ENCODE measurements at regions not wholly inside any gene's neighbourhood (a gene's known extent, or its start where the extent isn't known, plus 50 kb on each side); places are given as distances from the start of the nearest gene placed in this dataset.

DNA sequence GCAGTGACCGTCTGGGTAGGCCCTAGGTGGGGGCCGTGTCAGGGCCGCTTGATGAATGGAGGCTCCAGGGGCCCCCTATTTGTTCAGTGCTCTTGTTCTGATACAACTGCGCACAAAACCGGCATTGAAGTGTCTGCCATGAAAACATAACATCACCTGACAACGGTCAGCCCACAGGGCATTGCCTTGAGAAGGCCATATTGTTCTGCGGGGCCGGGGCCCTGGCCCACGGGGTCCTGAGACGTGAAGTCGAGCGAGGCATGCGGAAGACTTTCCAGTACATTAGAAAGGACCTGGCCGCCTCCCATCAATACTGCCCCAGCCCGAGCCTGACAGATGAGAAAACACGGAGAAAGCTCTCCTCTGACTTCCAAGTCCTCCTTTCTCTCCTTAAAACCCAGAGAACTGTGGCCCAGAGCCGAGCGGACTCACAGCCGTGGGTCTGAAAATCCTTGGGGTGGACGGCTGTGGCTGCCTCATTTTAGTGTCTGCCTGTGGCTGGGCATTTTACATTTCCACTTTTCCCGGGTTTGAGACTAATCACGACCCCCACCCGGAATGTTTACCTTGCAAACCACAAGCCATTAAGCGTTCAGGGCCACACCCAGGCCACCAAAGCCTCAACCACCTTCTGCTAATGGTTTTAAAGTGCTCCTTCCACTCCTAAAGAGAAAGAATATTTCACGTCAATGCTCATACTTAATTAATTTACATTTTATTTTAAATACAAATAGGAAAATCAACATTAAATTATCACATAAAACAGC is 391.0 kb upstream of the IRX2 start:
- H3K36me3 Mint-ChIP-seq (ENCODE audit: low read depth), result no peaks in the 10 kb centered on the region
- no peak overlapping the region for H3K27ac Mint-ChIP-seq
- H3K4me3 Mint-ChIP-seq, result no peak overlapping the region
- H3K4me1 Mint-ChIP-seq, result peaks cover 13% of the 10 kb centered on the region
- peaks cover 4% of the 10 kb centered on the region for H3K27me3 Mint-ChIP-seq (ENCODE audit: low read depth, poor library complexity)
- no peak for DNase-seq
- TF ChIP-seq, protein P1, sequence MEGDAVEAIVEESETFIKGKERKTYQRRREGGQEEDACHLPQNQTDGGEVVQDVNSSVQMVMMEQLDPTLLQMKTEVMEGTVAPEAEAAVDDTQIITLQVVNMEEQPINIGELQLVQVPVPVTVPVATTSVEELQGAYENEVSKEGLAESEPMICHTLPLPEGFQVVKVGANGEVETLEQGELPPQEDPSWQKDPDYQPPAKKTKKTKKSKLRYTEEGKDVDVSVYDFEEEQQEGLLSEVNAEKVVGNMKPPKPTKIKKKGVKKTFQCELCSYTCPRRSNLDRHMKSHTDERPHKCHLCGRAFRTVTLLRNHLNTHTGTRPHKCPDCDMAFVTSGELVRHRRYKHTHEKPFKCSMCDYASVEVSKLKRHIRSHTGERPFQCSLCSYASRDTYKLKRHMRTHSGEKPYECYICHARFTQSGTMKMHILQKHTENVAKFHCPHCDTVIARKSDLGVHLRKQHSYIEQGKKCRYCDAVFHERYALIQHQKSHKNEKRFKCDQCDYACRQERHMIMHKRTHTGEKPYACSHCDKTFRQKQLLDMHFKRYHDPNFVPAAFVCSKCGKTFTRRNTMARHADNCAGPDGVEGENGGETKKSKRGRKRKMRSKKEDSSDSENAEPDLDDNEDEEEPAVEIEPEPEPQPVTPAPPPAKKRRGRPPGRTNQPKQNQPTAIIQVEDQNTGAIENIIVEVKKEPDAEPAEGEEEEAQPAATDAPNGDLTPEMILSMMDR (IDR thresholded peaks at IDR 0.05), result no peak
- H3K9me3 Mint-ChIP-seq, result peaks cover 4% of the 10 kb centered on the region

DNA sequence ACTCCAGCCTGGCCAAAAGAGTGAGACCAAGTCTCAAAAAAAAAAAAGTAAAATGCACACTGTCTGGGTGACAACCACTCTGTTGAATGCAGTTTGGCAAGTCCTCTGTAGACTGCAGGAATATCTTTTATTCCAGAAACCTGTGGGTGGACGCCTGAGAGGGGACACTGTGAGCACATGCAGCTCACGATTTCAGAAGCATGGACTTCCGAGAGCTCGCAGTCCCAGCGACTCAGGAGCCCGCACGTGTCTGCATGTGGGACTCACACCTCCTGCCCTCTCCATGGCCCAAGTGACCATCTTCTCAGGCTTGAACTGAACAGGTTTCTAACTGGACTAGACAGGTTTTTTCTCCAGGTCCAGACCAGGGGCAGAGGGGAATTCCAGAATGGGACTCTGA is 388.6 kb upstream of the IRX2 start:
- Mint-ChIP-seq H3K9me3 (peaks cover 4% of the 10 kb centered on the region), H3K36me3 (ENCODE audit: low read depth) (no peaks in the 10 kb centered on the region), H3K27me3 (ENCODE audit: low read depth, poor library complexity) (peaks cover 4% of the 10 kb centered on the region), H3K4me3 (no peak overlapping the region), H3K4me1 (peaks cover 13% of the 10 kb centered on the region), H3K27ac (no peak overlapping the region)
- TF ChIP-seq, protein P1 (IDR thresholded peaks at IDR 0.05), result no peak
- no peak for DNase-seq

DNA sequence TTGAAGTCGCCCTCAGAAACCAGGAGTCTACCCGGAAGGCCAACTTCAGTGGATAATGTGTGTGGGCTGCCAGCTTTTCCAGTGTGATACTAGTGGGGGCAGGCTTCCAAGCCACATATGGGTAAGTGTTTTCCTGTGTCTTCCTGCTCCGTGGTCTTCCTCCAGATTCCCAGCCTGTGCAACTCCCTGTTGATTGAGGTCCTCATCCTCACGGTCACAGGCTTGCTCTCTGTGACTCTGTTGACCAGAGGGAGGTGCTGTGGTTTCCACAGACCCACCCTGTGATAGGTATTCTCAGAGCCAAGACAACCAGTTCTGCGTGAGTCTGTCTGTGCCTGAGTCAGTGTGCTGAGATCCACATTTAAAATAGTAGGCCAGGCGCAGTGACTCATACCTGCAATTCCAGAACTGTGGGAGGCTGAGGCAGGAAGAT is 388.0 kb upstream of the IRX2 start:
- TF ChIP-seq, protein P1 (IDR thresholded peaks at IDR 0.05), result no peak
- Mint-ChIP-seq H3K4me1 (peaks cover 13% of the 10 kb centered on the region), H3K27ac (no peak overlapping the region), H3K27me3 (ENCODE audit: low read depth, poor library complexity) (peaks cover 4% of the 10 kb centered on the region), H3K9me3 (peaks cover 4% of the 10 kb centered on the region), H3K36me3 (ENCODE audit: low read depth) (no peaks in the 10 kb centered on the region), H3K4me3 (no peak overlapping the region)
- no peak for DNase-seq

DNA sequence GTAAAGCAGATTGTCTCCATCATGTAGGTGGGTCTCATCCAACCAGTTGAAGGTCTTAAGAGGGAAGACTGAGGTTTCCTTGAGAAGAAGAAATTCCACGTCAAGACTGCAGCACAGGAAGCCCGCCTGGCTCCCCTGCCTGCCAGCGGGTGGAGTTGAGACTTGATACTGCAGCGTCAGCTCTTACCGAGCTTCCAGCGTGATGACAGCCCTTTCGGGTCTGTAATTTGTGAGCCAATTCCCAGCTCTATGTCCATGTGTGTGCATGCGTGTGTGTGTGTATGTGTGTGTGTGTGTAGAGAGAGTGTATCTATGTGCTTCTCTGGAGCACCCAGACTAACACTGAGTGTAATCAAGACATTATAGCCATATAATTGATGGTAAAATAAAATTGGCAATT is 379.7 kb upstream of the IRX2 start:
- Mint-ChIP-seq H3K4me3 (no peak overlapping the region), H3K27me3 (ENCODE audit: low read depth, poor library complexity) (peaks cover 21% of the 10 kb centered on the region), H3K36me3 (ENCODE audit: low read depth) (no peaks in the 10 kb centered on the region), H3K9me3 (no peaks in the 10 kb centered on the region), H3K4me1 (peaks cover 9% of the 10 kb centered on the region), H3K27ac (no peak overlapping the region)
- DNase-seq, result no peak
- TF ChIP-seq, protein P1 (IDR thresholded peaks at IDR 0.05), result no peak

- Mint-ChIP-seq H3K4me1 (peaks cover 9% of the 10 kb centered on the region), H3K27me3 (ENCODE audit: low read depth, poor library complexity) (peaks cover 21% of the 10 kb centered on the region), H3K4me3 (no peak overlapping the region), H3K27ac (no peak overlapping the region), H3K36me3 (ENCODE audit: low read depth) (no peaks in the 10 kb centered on the region), H3K9me3 (no peaks in the 10 kb centered on the region)
- TF ChIP-seq, protein P1 (IDR thresholded peaks at IDR 0.05), result no peak
- DNase-seq, result no peak
These were observed 377.8 kb upstream of the IRX2 start for GRCh38 chr5:3129252-3129651.

DNA sequence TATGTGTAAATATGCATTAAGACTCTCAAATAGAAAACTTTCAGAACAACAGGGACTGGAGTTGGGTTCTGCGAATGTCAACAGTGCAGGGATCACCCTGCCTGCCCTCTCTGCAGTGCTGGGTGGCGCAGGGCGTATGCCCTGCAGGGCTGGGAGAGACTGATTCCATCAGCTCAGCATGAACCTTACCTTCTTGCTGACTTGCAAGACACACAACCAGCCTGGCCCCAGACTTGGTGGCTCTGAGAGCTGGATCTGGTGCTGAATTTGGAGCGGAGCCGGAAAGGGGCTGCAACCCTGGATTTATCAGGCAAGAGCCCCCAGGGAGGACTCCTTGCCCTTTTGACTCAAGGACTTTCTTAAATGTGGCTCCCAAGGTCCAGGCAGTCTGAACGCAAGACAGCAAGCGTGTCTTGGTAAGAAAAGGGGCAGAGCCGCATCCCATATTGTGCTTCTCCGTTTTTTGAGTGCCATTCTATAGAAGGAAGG is 376.0 kb upstream of the IRX2 start:
- Mint-ChIP-seq H3K36me3 (ENCODE audit: low read depth) (no peaks in the 10 kb centered on the region), H3K4me3 (no peak overlapping the region), H3K9me3 (no peaks in the 10 kb centered on the region), H3K27me3 (ENCODE audit: low read depth, poor library complexity) (peaks cover 16% of the 10 kb centered on the region), H3K27ac (no peak overlapping the region), H3K4me1 (peaks cover 27% of the 10 kb centered on the region)
- DNase-seq, result no peak
- TF ChIP-seq, protein P1 (IDR thresholded peaks at IDR 0.05), result no peak
